Heart left ventricle (tissue), 13 donors: ENCODE measurements at regions not wholly inside any gene's neighbourhood (a gene's known extent, or its start where the extent isn't known, plus 50 kb on each side); places are given as distances from the start of the nearest gene placed in this dataset.

Experiments
- CTCF ChIP-seq, 12 donors: fragments of 200-600 bp; sonication (generic) in 4 of 12; IDR thresholded peaks; one replicate each; pipeline versions ENCODE4 v1.5.0 to v1.8.0; 2018 to 2022; ENCODE audit warnings: antibody characterized with exemption in 12 of 12, mild to moderate bottlenecking in 5 of 12
- POLR2A ChIP-seq, 2 donors: fragments of 450-650 bp; IDR thresholded peaks; one replicate each; pipeline ENCODE4 v1.6.1; 2017; ENCODE audit warnings: antibody characterized with exemption in 2 of 2, mild to moderate bottlenecking in 2 of 2, moderate library complexity in 2 of 2
- donor health status: ischemic (EF 13 %, LVEDD 7.1; RV severe dilation, severe dysfunction).
- donor health status: DM: no; HTN: yes; CAD: no.
- donor health status: DM: no; HTN: no; CAD: no.
- donor health status: ischemic (EF 25% LVEDD 6.9; RV normal size, moderate dysfunction).
- donor health status: ischemic (EF 25% LVEDD 5.7; RV mildly dilated, moderate dysfunction).
- donor health status: ischemic (EF 35%, LVEDD 5.7; RV mildly dilated, moderate dysfunction).
- donor health status: nonischemic (EF 11% LVEDD 7.7; RV severe dilation, severe dysfunction).
- donor health status: DM: yes; HTN: yes; CAD: no.
- donor health status: PGD.
- donor health status: ischemic (EF 29% LVEDD 5.4; RV normal size, mild dysfunction).
- donor health status: nonischemic (EF 23%, LVEDD 6.1; RV moderate dilation, normal function).

- TF ChIP-seq CTCF (IDR thresholded peaks at IDR 0.05): no peak
- TF ChIP-seq POLR2A (IDR thresholded peaks at IDR 0.05): no peak
Measured at GRCh38 chr4:187128222-187128621, 404.6 kb upstream of the FAT1 start.
